ENCODE measurements at regions not wholly inside any gene's neighbourhood (a gene's known extent, or its start where the extent isn't known, plus 50 kb on each side); places are given as distances from the start of the nearest gene placed in this dataset.

DNA sequence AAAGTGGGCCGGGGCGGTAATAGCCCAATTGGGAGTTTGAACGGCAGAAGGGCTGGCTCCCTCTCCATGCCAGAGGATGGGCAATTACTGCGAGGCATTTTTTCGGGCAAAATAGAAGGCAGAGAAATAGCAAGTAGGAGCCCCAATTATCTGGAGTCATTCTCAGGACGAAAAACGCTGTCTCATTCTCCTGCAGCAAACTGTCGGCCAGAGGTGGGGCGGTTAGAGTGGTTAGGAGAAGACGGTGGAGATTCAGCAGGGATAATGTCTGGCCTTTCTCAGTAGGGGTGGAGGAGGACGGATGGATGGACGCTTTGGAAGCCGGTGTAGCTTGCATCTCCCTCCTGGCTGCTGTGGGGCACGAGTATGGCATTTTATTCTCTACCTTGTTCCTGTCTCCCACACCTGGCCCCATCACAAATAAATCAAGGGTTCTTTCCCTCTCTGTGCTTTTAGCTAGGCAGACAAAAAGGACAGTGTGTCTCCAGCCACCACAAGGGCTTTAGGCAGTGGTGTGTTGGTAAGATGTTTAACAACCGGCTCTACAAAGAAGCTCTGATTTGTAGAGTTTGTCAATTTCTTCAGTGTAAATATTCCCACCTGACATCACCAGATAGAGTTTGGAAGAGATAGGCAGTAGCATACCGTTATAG is 140.5 kb upstream of the LHX5 start:
- Mint-ChIP-seq H3K27ac (ENCODE audit: unreplicated experiment) (no peak overlapping the region), H3K9me3 (ENCODE audit: unreplicated experiment) (no peaks in the 10 kb centered on the region), H3K4me1 (ENCODE audit: low read depth, unreplicated experiment) (no peaks in the 10 kb centered on the region), H3K4me3 (ENCODE audit: unreplicated experiment) (no peak overlapping the region), H3K27me3 (ENCODE audit: insufficient read depth, unreplicated experiment) (peaks cover 17% of the 10 kb centered on the region), H3K36me3 (ENCODE audit: insufficient read depth, unreplicated experiment) (no peaks in the 10 kb centered on the region)
- no peaks in the 10 kb centered on the region; the same call in 1 of the 2 replicates for H3K27me3 ChIP-seq (replicated peaks; ENCODE audit: control insufficient read depth, insufficient read depth, low read length)
- POLR2A ChIA-PET: no interaction called here
- intact Hi-C loops (cut with micrococcal nuclease; ENCODE audit: unreplicated experiment): no loop called here
- TF ChIP-seq, protein P1, sequence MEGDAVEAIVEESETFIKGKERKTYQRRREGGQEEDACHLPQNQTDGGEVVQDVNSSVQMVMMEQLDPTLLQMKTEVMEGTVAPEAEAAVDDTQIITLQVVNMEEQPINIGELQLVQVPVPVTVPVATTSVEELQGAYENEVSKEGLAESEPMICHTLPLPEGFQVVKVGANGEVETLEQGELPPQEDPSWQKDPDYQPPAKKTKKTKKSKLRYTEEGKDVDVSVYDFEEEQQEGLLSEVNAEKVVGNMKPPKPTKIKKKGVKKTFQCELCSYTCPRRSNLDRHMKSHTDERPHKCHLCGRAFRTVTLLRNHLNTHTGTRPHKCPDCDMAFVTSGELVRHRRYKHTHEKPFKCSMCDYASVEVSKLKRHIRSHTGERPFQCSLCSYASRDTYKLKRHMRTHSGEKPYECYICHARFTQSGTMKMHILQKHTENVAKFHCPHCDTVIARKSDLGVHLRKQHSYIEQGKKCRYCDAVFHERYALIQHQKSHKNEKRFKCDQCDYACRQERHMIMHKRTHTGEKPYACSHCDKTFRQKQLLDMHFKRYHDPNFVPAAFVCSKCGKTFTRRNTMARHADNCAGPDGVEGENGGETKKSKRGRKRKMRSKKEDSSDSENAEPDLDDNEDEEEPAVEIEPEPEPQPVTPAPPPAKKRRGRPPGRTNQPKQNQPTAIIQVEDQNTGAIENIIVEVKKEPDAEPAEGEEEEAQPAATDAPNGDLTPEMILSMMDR (IDR thresholded peaks at IDR 0.05; ENCODE audit: insufficient read depth in 1 of 2, low read depth in 1 of 2, low read length in 1 of 2, severe bottlenecking in 1 of 2, unreplicated experiment in 1 of 2): no peak
- no TSS peak for BruUV-seq (replicated peaks)
- H3K36me3 ChIP-seq (ENCODE audit: control insufficient read depth, insufficient read depth, low read length): no peaks in the 10 kb centered on the region
- H3K9me3 ChIP-seq: no peaks in the 10 kb centered on the region
- no peaks in the 10 kb centered on the region for H3K4me1 ChIP-seq
- no peak for DNase-seq
- H3K4me3 ChIP-seq (ENCODE audit: low read depth, low read length): no peak overlapping the region
- CTCF ChIA-PET: interaction anchor here (0.6 kb wide), 1 partner anchor 58 kb away, joined by 3 read pairs; no protein-coding TSS in a partner anchor

DNA sequence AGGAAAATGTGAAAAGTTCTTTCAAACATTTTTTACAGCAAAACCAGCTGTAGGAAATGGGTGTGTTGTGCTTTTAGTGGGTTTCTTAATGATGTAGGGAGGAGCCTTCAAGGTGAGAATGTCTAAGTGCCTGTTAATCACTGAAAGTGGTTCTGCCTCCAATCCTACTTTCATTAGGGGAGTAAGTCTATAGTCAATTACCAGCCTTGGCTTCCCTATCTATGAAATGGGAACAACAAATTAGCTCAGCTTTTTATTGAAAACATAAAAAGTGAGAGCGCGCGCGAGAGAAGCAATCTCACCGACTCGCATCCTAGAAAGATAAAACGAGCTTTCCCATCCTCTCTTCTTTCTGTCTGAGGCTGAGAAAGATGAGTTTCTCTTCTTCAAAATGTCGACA is 140.0 kb upstream of the LHX5 start:
- H3K36me3 Mint-ChIP-seq (ENCODE audit: insufficient read depth, unreplicated experiment): no peaks in the 10 kb centered on the region
- Histone ChIP-seq H3K9me3 (no peaks in the 10 kb centered on the region), H3K4me1 (no peaks in the 10 kb centered on the region), H3K36me3 (ENCODE audit: control insufficient read depth, insufficient read depth, low read length) (no peaks in the 10 kb centered on the region), H3K27me3 (replicated peaks; ENCODE audit: control insufficient read depth, insufficient read depth, low read length) (no peaks in the 10 kb centered on the region; the same call in 1 of the 2 replicates), H3K4me3 (ENCODE audit: low read depth, low read length) (no peak overlapping the region)
- no peaks in the 10 kb centered on the region for H3K4me1 Mint-ChIP-seq (ENCODE audit: low read depth, unreplicated experiment)
- CTCF ChIA-PET: no interaction called here
- no peak overlapping the region for H3K27ac Mint-ChIP-seq (ENCODE audit: unreplicated experiment)
- BruUV-seq (replicated peaks): no TSS peak
- no peaks in the 10 kb centered on the region for H3K9me3 Mint-ChIP-seq (ENCODE audit: unreplicated experiment)
- POLR2A ChIA-PET: no interaction called here
- H3K27me3 Mint-ChIP-seq (ENCODE audit: insufficient read depth, unreplicated experiment): peaks cover 17% of the 10 kb centered on the region
- H3K4me3 Mint-ChIP-seq (ENCODE audit: unreplicated experiment): no peak overlapping the region
- intact Hi-C loops (cut with micrococcal nuclease; ENCODE audit: unreplicated experiment): no loop called here
- no peak for DNase-seq
- TF ChIP-seq, protein P1 (IDR thresholded peaks at IDR 0.05; ENCODE audit: insufficient read depth in 1 of 2, low read depth in 1 of 2, low read length in 1 of 2, severe bottlenecking in 1 of 2, unreplicated experiment in 1 of 2): no peak

DNA sequence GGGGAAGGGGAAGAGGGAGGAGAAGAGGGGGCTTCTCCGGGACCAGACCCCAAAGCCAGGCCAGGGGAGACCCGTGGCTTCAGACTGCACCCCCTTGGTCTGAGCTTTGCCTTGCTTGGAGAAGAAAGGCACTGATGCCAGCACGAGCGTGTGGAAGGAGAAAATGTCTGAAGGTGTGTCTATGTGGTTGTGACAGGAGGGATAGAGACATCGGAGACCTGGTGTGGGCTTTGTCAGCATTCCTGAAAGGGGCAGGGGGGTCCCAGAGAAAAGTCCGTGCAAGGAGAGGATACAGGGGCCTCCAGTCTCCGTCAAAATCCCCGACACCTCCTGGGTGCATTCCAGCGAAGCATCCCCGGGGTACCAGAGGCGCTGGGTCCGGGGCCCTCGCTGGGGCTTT is 139.0 kb upstream of the LHX5 start:
- Mint-ChIP-seq H3K27me3 (ENCODE audit: insufficient read depth, unreplicated experiment) (peaks cover 16% of the 10 kb centered on the region), H3K36me3 (ENCODE audit: insufficient read depth, unreplicated experiment) (no peaks in the 10 kb centered on the region), H3K9me3 (ENCODE audit: unreplicated experiment) (no peaks in the 10 kb centered on the region), H3K27ac (ENCODE audit: unreplicated experiment) (no peak overlapping the region), H3K4me1 (ENCODE audit: low read depth, unreplicated experiment) (no peaks in the 10 kb centered on the region), H3K4me3 (ENCODE audit: unreplicated experiment) (no peak overlapping the region)
- Histone ChIP-seq H3K9me3 (no peaks in the 10 kb centered on the region), H3K36me3 (ENCODE audit: control insufficient read depth, insufficient read depth, low read length) (no peaks in the 10 kb centered on the region), H3K4me1 (no peaks in the 10 kb centered on the region), H3K27me3 (replicated peaks; ENCODE audit: control insufficient read depth, insufficient read depth, low read length) (no peaks in the 10 kb centered on the region; the same call in 1 of the 2 replicates), H3K4me3 (ENCODE audit: low read depth, low read length) (no peak overlapping the region)
- CTCF ChIA-PET: no interaction called here
- BruUV-seq (replicated peaks): no TSS peak
- TF ChIP-seq, protein P1 (IDR thresholded peaks at IDR 0.05; ENCODE audit: insufficient read depth in 1 of 2, low read depth in 1 of 2, low read length in 1 of 2, severe bottlenecking in 1 of 2, unreplicated experiment in 1 of 2): no peak
- POLR2A ChIA-PET: no interaction called here
- intact Hi-C loops (cut with micrococcal nuclease; ENCODE audit: unreplicated experiment): no loop called here
- DNase-seq: no peak

Data from Caco-2 (cell line).